SK-N-MC (cell line): ENCODE measurements at regions not wholly inside any gene's neighbourhood (a gene's known extent, or its start where the extent isn't known, plus 50 kb on each side); places are given as distances from the start of the nearest gene placed in this dataset.

ENCODE experiments used
- EZH2 ChIP-seq: fragments of 200-600 bp; sonication (generic); IDR thresholded peaks from one replicate; pipeline ENCODE4 v1.6.1; 2017; ENCODE audit warnings: antibody characterized with exemption
- POLR2AphosphoS5 ChIP-seq: IDR thresholded peaks from 2 replicates; pipeline ENCODE4 v1.6.1; 2012; ENCODE audit warnings: mild to moderate bottlenecking, low read depth, low read length, borderline replicate concordance

DNA sequence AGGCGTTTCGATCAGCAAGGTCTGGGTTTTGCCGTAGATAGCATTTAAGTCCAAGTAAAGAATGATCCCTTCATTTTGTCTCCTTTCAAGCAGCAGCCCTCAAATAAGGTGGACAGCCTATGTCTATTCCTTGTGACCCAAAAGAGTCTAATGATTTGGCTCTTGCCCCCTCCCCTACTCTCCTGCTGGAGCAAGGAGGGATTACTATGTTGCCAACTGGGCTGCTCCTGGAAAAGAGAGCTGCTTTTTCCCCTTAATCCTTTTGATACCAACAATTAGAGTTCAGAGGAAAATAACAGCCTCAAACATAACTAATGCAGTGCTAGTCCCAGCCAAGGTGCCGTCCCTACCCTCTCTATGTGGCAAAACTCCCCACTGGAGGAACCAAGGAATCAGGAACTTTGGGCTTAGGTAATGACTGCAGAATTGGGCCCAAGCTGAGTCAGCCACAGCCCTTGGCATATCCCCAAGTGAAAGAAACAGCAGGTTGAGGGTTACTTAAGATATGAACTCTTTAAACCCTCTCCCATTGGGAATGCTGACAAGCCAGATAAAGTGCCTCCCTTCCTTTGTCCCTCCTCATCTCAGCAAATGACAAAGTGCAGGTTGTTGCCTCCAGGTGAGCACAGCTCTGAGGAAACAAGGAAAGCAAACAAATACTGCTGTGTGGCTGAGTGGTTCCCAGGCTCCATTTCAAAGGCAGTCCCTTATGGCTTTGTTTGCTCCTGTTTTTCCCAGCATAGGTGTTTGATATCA, 643.7 kb downstream of the INHBA start:
- TF ChIP-seq POLR2AphosphoS5 (no peak), EZH2 (no peak)
